Heart left ventricle (tissue), 13 donors: ENCODE measurements at regions not wholly inside any gene's neighbourhood (a gene's known extent, or its start where the extent isn't known, plus 50 kb on each side); places are given as distances from the start of the nearest gene placed in this dataset.
"Not testable (repeated sequence)": the region's sequence is repeated elsewhere in the genome, so short reads cannot be mapped to it uniquely, and the experiment has no call there.

ENCODE experiments used
- POLR2A ChIP-seq, 2 donors: fragments of 450-650 bp; IDR thresholded peaks; one replicate each; pipeline ENCODE4 v1.6.1; 2017; ENCODE audit warnings: antibody characterized with exemption in 2 of 2, mild to moderate bottlenecking in 2 of 2, moderate library complexity in 2 of 2
- TF ChIP-seq, protein P1 (sequence below), 12 donors: fragments of 200-600 bp; sonication (generic) in 4 of 12; IDR thresholded peaks; one replicate each; pipeline versions ENCODE4 v1.5.0 to v1.8.0; 2018 to 2022; ENCODE audit warnings: antibody characterized with exemption in 12 of 12, mild to moderate bottlenecking in 5 of 12
- donor health status: ischemic (EF 13 %, LVEDD 7.1; RV severe dilation, severe dysfunction).
- donor health status: DM: no; HTN: yes; CAD: no.
- donor health status: DM: no; HTN: no; CAD: no.
- donor health status: ischemic (EF 25% LVEDD 6.9; RV normal size, moderate dysfunction).
- donor health status: ischemic (EF 25% LVEDD 5.7; RV mildly dilated, moderate dysfunction).
- donor health status: ischemic (EF 35%, LVEDD 5.7; RV mildly dilated, moderate dysfunction).
- donor health status: nonischemic (EF 11% LVEDD 7.7; RV severe dilation, severe dysfunction).
- donor health status: DM: yes; HTN: yes; CAD: no.
- donor health status: PGD.
- donor health status: ischemic (EF 29% LVEDD 5.4; RV normal size, mild dysfunction).
- donor health status: nonischemic (EF 23%, LVEDD 6.1; RV moderate dilation, normal function).

- TF ChIP-seq, protein P1, sequence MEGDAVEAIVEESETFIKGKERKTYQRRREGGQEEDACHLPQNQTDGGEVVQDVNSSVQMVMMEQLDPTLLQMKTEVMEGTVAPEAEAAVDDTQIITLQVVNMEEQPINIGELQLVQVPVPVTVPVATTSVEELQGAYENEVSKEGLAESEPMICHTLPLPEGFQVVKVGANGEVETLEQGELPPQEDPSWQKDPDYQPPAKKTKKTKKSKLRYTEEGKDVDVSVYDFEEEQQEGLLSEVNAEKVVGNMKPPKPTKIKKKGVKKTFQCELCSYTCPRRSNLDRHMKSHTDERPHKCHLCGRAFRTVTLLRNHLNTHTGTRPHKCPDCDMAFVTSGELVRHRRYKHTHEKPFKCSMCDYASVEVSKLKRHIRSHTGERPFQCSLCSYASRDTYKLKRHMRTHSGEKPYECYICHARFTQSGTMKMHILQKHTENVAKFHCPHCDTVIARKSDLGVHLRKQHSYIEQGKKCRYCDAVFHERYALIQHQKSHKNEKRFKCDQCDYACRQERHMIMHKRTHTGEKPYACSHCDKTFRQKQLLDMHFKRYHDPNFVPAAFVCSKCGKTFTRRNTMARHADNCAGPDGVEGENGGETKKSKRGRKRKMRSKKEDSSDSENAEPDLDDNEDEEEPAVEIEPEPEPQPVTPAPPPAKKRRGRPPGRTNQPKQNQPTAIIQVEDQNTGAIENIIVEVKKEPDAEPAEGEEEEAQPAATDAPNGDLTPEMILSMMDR (IDR thresholded peaks at IDR 0.05): not testable (repeated sequence)
- not testable (repeated sequence) for TF ChIP-seq POLR2A (IDR thresholded peaks at IDR 0.05)
These were observed 182.8 kb upstream of the AKAP13 start for GRCh38 chr15:85197582-85197981.
